Ovary (tissue), 3 donors: ENCODE measurements at regions not wholly inside any gene's neighbourhood (a gene's known extent, or its start where the extent isn't known, plus 50 kb on each side); places are given as distances from the start of the nearest gene placed in this dataset.

Experiments
- POLR2A ChIP-seq: fragments of 450-650 bp; IDR thresholded peaks from one replicate; pipeline ENCODE4 v1.6.1; 2017; ENCODE audit warnings: antibody characterized with exemption, mild to moderate bottlenecking, moderate library complexity
- TF ChIP-seq, protein P1 (sequence below), 3 donors: fragments of 450-650 bp in 2 of 3; fragments of 200-600 bp in 1 of 3; IDR thresholded peaks; one replicate each; pipeline versions ENCODE4 v1.5.1 to v1.8.0; 2016 to 2022; ENCODE audit warnings: antibody characterized with exemption in 3 of 3, mild to moderate bottlenecking in 1 of 3
- donor health status: DM: no; HTN: no; CAD: no.

DNA sequence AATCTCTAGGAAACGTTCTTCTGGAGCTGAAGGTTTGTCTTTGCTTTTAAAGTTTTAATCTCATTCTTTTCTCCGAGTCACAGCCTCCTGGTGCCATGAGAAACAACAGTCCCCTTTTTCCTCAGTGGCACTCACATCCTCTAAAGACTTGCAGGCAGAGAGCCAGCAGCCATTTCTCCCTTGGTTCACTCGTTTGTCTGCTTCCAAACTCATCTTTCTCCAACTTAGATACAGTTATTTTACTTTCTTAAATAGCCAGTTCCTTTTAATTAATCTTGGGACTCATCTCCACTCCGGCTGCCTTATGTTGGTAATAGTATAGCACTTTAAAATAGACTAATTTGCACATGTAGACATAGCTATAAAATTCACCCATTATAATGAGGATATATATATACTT, 555.2 kb downstream of the FGF9 start:
- TF ChIP-seq, protein P1, sequence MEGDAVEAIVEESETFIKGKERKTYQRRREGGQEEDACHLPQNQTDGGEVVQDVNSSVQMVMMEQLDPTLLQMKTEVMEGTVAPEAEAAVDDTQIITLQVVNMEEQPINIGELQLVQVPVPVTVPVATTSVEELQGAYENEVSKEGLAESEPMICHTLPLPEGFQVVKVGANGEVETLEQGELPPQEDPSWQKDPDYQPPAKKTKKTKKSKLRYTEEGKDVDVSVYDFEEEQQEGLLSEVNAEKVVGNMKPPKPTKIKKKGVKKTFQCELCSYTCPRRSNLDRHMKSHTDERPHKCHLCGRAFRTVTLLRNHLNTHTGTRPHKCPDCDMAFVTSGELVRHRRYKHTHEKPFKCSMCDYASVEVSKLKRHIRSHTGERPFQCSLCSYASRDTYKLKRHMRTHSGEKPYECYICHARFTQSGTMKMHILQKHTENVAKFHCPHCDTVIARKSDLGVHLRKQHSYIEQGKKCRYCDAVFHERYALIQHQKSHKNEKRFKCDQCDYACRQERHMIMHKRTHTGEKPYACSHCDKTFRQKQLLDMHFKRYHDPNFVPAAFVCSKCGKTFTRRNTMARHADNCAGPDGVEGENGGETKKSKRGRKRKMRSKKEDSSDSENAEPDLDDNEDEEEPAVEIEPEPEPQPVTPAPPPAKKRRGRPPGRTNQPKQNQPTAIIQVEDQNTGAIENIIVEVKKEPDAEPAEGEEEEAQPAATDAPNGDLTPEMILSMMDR (IDR thresholded peaks at IDR 0.05) = no peak
- no peak for TF ChIP-seq POLR2A
